BE2C (cell line): ENCODE measurements at regions not wholly inside any gene's neighbourhood (a gene's known extent, or its start where the extent isn't known, plus 50 kb on each side); places are given as distances from the start of the nearest gene placed in this dataset.
A peak's percentile ranks its signal among the peaks of the same experiment; 100 is the strongest.
"Not testable (repeated sequence)": the region's sequence is repeated elsewhere in the genome, so short reads cannot be mapped to it uniquely, and the experiment has no call there.

Experiments
- DNase-seq: peaks from one replicate; pipeline ENCODE4 v3.0.0-alpha.2; 2020
- H3K27me3 ChIP-seq: fragments of 250-450 bp; sonication (Bioruptor Pico); 2 replicates; pipeline ENCODE4 v1.5.1; 2020; ENCODE audit warnings: mild to moderate bottlenecking
- H3K36me3 ChIP-seq: fragments of 250-450 bp; sonication (Bioruptor Pico); 2 replicates; pipeline ENCODE4 v1.5.1; 2020; ENCODE audit warnings: mild to moderate bottlenecking
- H3K4me1 ChIP-seq: fragments of 250-450 bp; sonication (Bioruptor Pico); 2 replicates; pipeline ENCODE4 v1.5.1; 2020
- H3K4me3 ChIP-seq: 2 replicates; pipeline ENCODE4 v1.5.1; 2011; ENCODE audit warnings: low read depth, low read length
- H3K9me3 ChIP-seq: fragments of 250-450 bp; sonication (Bioruptor Pico); 2 replicates; pipeline ENCODE4 v1.5.1; 2020
- CTCF ChIP-seq: IDR thresholded peaks from 2 replicates; pipeline ENCODE4 v1.5.1; 2012; ENCODE audit warnings: mild to moderate bottlenecking, low read depth, low read length

GRCh38 chr12:5168148-5168547 is 124.5 kb downstream of the KCNA5 start:
- H3K9me3 ChIP-seq: no peaks in the 10 kb centered on the region
- TF ChIP-seq CTCF: no peak
- H3K4me1 ChIP-seq: no peaks in the 10 kb centered on the region
- DNase-seq: no peak
- H3K36me3 ChIP-seq: no peaks in the 10 kb centered on the region
- no peak overlapping the region for H3K4me3 ChIP-seq
- H3K27me3 ChIP-seq: no peaks in the 10 kb centered on the region

GRCh38 chr12:5170844-5171243 is 127.2 kb downstream of the KCNA5 start:
- Histone ChIP-seq H3K4me3 (no peak overlapping the region), H3K27me3 (no peaks in the 10 kb centered on the region), H3K36me3 (no peaks in the 10 kb centered on the region), H3K4me1 (no peaks in the 10 kb centered on the region), H3K9me3 (no peaks in the 10 kb centered on the region)
- TF ChIP-seq CTCF: no peak
- no peak for DNase-seq

DNA sequence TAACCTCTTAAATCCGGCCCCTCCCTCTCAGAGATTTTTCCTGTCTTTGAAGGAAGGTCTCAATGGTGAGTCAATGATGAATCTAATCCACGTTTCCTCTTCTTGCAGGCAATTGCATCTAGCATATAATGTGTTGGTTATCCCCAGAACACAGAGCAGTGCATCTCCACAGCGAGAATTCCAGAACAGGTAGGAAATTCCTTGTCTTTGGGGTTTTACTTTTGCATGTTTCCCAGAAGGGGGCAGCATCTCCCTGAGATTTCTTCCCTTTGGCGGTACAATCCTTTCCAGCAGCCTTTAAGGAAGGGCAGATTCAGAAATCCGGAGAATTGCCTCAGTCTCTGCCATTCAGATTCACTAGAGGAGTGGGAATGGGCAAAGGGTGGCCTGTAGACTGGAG is 128.0 kb downstream of the KCNA5 start:
- Histone ChIP-seq H3K9me3 (no peaks in the 10 kb centered on the region), H3K4me3 (no peak overlapping the region), H3K4me1 (no peaks in the 10 kb centered on the region), H3K27me3 (no peaks in the 10 kb centered on the region), H3K36me3 (no peaks in the 10 kb centered on the region)
- TF ChIP-seq CTCF: peak; percentile 67
- peak; percentile 42 for DNase-seq

DNA sequence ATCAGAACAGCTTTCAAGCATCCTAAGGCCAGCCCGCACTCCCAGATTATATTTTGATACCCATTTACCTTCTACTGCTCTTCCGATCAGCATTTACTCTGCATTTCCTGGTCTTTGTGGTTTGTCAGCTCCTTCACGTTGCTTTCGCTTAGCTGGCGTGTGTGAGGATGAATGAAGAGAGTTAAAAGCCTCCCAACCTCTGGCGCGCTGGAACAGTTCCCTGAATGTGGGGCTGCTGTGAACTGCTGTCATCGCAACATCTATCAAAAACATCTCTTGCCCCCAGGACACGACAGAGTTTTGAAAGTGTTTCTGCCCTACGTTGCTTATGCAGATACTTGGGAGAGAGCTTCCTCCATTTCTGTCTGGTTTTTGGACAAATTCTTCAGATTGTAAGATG is 129.2 kb downstream of the KCNA5 start:
- no peaks in the 10 kb centered on the region for H3K36me3 ChIP-seq
- H3K27me3 ChIP-seq: no peaks in the 10 kb centered on the region
- no peak overlapping the region for H3K4me3 ChIP-seq
- H3K4me1 ChIP-seq: no peaks in the 10 kb centered on the region
- no peak for DNase-seq
- no peaks in the 10 kb centered on the region for H3K9me3 ChIP-seq
- TF ChIP-seq CTCF: no peak

DNA sequence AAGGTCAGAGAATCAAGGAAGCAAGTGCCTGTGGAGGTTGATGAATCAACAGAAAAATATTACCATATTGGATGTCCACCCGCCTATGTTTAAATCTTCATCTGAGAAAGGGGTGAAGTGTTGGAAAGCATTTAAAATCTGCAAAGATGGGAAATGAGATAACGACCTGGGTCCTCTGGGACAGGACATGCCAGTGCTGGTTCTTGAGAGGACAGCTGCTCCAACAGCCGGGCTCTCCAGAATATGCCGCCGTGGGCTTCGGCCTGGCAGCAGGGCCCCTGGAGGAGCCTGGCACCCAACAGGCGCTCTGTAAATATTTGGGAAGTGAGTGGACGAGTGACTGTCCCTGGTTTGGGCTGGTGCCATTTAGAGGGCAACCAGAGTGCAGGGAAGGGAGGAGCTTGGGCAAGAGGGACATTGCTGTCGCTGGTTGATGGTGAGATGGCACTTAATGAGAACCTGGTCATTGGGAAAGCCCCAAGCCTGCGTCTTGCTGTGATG is 129.9 kb downstream of the KCNA5 start:
- DNase-seq: no peak
- Histone ChIP-seq H3K27me3 (no peaks in the 10 kb centered on the region), H3K36me3 (no peaks in the 10 kb centered on the region), H3K4me1 (no peaks in the 10 kb centered on the region), H3K4me3 (no peak overlapping the region), H3K9me3 (no peaks in the 10 kb centered on the region)
- TF ChIP-seq CTCF: no peak

DNA sequence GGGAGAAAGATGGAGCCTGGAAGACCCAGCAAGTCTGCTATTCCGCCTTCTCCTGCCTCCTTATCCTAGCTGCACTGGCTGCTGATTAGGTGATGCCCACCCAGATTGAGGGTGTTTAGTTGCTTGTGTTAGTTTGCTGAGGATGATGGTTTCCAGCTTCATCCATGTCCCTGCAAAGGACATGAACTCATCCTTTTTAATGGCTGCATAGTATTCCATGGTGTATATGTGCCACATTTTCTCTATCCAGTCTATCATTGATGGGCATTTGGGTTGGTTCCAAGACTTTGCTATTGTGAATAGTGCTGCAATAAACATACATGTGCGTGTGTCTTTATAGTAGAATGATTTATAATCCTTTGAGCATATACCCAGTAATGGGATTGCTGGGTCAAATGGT is 131.7 kb downstream of the KCNA5 start:
- not testable (repeated sequence) for H3K4me1 ChIP-seq, H3K9me3 ChIP-seq, H3K4me3 ChIP-seq, H3K27me3 ChIP-seq, DNase-seq, H3K36me3 ChIP-seq

DNA sequence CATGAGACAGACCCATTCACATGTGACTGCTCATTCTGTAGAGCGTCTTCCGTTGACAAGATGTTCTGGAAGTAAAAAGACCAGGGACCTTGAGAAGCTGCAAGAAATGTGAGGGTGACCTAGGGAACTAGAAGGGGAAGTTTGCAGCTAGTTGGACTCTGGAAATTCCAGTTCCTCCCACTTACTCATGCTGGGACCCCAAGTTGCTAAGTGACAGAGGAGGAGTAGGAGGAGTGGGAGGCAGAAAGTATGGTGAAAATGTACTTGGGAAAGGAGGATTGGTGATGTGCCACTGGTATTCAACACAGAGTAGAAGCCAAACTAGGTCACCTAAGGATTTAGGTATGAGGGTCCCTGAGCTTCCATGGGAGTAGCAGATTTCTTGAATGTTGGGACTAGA is 132.4 kb downstream of the KCNA5 start:
- H3K4me1 ChIP-seq: no peaks in the 10 kb centered on the region
- no peak for DNase-seq
- TF ChIP-seq CTCF: no peak
- H3K9me3 ChIP-seq: no peaks in the 10 kb centered on the region
- no peaks in the 10 kb centered on the region for H3K36me3 ChIP-seq
- no peaks in the 10 kb centered on the region for H3K27me3 ChIP-seq
- no peak overlapping the region for H3K4me3 ChIP-seq
